GM21825 (cell line): ENCODE measurements at regions not wholly inside any gene's neighbourhood (a gene's known extent, or its start where the extent isn't known, plus 50 kb on each side); places are given as distances from the start of the nearest gene placed in this dataset.
"Not testable (repeated sequence)": the region's sequence is repeated elsewhere in the genome, so short reads cannot be mapped to it uniquely, and the experiment has no call there.

Experiments
- ATAC-seq: cut with Tn5 transposase; IDR thresholded peaks from one replicate; pipeline ENCODE4 v1.9.1; 2021; ENCODE audit warnings: mild to moderate bottlenecking, moderate library complexity; ENCODE audit not compliant: unreplicated experiment

GRCh38 chr4:18439311-18439710 lies 417.8 kb upstream of the LCORL start:
- ATAC-seq = no peak

GRCh38 chr4:18435781-18436180 lies 414.2 kb upstream of the LCORL start:
- ATAC-seq = no peak

DNA sequence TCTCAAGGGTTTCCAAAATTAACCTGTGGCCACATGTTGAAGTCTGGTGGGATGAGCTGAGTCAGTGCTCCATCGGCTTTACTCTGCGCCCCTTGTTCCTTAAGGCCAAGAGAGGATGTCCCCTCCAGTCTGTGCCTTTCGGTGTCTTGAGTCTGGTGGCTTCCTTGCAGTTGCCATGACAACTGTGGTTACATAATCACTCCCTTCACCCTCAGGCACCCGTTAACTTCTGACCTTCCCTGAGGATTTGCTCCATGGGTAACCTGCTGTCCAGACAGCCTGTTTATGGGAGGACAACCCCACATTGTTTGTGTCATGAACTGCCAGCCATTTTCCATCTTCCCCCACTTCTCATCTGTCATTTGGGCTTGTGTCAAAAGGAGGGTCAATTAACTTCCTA lies 401.1 kb upstream of the LCORL start:
- ATAC-seq = no peak

DNA sequence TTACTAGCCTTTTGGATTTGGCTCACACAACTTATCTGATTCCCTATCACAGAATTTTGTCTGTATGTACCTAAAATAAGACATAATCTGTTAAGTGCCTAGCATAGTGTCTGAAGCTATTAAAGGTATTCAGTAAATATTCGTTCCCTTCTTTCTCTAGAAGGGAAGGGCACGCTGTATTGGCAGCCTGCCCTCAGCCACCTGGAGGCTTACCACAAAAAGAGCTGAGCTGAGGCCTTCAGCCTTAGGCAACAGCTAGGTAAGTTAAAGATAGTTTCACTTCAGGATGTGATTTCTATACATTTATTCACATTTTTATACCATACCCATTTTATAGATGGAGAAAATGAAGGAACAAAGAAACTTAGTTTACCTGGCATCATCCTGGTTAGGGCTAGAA lies 400.0 kb upstream of the LCORL start:
- no peak for ATAC-seq

DNA sequence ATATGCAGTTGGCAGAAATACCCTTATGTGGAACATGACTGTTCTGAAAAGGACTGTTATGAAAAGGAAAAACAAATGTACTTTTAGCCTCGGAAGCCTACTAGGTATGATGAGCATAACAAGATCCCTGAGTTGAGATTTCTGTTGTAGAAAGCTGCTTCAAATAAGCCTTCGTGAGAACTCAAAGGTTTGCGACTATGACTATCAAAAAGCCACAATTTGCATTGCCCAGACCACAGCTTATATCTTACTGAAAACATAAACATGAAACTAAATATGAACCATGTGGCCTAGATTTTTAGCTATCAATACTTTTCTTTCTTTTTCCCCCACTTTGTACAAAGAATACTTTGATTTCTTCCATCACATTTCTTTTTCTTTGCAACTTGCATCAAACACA lies 398.2 kb upstream of the LCORL start:
- ATAC-seq = no peak

- not testable (repeated sequence) for ATAC-seq
Measured at GRCh38 chr4:18418195-18418898, 396.8 kb upstream of the LCORL start.

- ATAC-seq = not testable (repeated sequence)
Measured at GRCh38 chr4:18417651-18418050, 396.1 kb upstream of the LCORL start.

DNA sequence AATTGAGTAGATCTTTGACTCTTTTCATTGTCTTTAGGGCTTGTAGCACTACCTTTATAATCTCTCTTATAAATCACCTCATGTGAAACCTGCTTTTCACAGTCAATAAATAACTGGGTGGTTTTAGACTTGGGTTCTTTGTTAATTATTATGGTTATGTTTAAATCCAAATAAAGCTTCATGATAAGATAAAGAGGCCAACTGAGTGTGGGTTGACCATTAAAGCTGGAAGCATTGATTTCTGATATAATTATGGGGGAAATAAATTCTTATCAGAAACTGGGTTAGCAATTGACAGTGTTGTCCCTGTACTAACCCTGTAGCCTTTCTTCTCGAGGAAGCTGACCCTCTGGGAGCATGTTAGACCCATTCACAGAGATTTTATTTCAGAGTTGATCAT lies 384.7 kb upstream of the LCORL start:
- no peak for ATAC-seq

GRCh38 chr4:18405054-18405453 lies 383.5 kb upstream of the LCORL start:
- no peak for ATAC-seq

DNA sequence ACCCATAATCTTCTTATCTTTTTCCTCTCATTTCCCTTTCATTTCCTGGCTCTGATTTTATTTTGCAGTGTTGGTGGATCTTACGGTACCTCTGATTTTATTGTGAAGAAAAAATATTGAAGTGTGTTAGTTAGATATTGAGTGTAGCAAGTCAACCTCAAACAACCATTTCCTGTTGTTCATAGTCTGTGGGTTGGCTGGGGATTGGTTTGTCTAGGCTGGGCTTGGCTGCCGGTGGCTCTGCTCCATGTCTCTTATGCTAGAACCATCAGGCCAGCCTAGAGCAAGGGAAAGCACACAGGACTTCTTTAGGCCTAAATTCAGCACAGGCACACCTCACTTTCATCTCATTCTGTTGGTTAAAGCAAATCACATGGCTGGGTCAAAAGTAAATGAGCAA lies 383.1 kb upstream of the LCORL start:
- ATAC-seq = no peak

GRCh38 chr4:18403327-18403726 lies 381.8 kb upstream of the LCORL start:
- no peak for ATAC-seq

- ATAC-seq = no peak
Measured at GRCh38 chr4:18401868-18402267, 380.3 kb upstream of the LCORL start.

- ATAC-seq = no peak
Measured at GRCh38 chr4:18401425-18401824, 379.9 kb upstream of the LCORL start.

GRCh38 chr4:18398661-18399060 lies 377.1 kb upstream of the LCORL start:
- ATAC-seq = no peak

DNA sequence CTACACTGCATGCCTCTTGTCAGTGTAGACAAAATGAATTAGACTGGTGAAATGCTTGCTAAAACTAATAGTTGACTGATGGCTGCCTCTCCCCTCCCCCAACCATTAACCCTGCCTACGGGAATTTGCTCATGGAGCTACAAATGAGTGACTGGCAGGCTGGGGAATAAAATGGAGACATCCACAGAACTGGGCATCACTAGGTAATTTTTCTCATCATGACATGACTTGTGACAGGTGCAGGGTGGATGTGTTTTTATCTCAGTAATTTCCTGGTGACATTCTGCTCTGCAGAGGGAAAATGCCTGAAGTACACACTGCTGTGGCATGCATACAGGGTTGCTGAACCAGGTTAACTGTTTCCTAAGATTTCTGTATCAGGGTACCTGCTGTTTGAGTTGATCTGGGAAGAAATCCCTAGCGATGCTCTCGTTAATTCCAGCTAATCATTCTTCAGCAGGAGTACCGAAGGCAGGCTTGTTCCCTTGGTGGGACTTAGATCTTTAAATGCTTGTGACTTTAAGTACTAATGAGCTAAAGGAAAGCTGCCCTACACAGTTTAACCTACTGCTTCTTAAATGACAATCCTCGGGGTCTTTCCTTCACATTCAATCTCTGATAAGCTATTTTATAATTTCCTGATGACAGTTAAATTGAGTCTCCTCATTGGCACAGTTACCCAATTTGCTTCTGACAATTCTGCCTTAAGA lies 376.3 kb upstream of the LCORL start:
- no peak for ATAC-seq

DNA sequence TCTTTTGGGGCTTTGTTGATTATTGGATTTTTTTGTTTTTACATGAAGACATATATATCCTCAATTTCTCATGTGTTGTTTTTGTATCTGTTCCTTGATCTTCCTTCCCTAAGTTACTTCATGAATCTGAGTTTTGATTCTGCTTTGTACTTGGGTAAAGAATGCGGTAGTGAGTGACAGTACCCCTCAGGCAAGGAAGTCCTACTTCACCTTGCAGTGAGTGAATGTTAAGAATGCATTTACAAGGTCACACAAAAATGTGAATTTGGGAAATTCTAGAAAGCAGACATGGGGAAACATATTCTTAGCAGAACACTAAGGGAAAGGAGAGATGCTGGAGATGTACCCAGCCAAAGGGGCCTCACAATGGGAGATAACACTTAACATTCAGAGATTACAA lies 373.1 kb upstream of the LCORL start:
- ATAC-seq = no peak

DNA sequence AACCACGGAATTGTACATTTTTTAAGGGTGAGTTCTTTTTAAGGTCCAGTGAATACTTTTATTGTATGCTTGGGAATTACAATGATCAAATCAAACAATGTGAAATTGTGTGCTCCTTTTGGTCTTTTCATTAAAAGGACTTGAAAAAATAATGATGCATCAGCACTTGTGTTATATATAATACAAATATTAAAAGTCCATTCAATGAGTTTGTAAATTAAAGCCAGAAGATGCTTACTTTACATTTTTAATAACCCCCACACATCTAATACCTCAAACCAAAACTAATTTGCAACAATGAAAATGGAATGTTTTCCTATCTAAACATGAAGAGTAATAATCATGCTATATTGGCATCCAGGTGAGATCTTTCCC lies 369.8 kb upstream of the LCORL start:
- ATAC-seq = no peak

DNA sequence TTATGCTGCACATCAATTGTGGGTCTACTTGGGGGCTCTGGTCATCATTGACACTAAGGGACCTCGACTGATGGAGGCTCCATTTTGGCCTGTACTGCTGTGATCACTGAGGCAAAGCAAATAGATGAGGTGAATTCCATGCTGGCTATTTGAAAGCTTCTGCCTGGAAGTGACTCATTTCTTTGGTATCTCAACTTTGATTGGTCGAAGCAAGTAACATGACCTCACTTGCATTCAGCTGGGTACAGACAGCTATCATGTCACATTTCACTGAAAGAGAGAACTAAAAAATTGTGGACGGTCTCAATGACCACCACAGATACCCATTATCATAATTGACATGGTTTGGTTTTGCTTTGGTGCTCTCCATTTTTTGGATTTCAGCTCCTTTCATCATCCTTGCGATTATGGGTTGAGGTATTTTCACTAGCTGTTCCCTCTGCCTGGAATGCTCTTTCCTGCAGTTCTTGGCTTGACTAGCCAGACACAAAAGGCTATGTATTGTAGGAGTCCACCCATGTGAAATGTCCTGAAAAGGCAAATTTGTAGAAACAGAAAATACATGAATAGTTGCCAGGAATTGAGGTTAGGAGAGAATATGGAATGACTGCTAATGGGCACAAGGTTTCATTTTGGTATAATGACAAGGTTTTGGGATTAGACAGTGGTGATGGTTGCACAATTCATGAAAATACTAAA lies 369.2 kb upstream of the LCORL start:
- no peak for ATAC-seq

- no peak for ATAC-seq
Measured at GRCh38 chr4:18389115-18389514, 367.6 kb upstream of the LCORL start.

- no peak for ATAC-seq
Measured at GRCh38 chr4:18388039-18388438, 366.5 kb upstream of the LCORL start.

DNA sequence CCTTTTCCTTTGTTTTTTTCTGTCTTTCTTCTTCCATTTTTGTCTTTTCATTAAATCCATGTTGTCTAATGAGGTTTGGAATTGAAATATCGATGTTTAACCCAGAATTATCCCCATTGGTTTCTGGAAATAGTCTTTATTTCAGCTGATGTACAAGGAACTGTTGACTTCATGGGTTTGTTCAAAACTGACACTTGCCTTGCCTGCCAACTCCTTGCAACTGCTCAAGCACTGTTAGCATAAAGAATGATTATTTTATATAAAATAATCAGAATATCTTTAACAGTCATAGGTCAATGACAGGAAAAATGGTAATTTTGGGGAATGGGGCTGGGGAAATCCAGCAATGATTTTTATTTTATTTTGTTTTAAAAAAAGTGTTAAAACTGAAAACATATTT lies 359.6 kb upstream of the LCORL start:
- ATAC-seq = no peak

DNA sequence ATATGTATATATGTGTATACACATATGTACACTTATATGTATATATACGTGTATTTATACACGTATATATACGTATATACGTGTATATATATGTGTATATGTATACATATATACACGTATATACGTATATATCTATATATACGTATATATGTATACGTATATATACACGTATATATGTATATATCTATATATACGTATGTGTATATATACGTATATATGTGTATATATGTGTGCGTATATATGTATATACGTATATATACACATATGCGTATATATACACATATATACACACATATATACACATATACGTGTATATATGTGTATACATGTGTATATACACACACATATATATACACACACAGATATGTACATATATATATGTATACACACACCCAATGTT lies 348.0 kb upstream of the LCORL start:
- no peak for ATAC-seq
